H1 (cell line): ENCODE measurements at regions not wholly inside any gene's neighbourhood (a gene's known extent, or its start where the extent isn't known, plus 50 kb on each side); places are given as distances from the start of the nearest gene placed in this dataset.

Experiments used
- CTCF ChIA-PET: fragments of 300-600 bp; sonication (Branson Sonifier 250); formaldehyde crosslinking; loops from one replicate; lab custom pipeline; 2021; ENCODE audit not compliant: partially characterized antibody; lab: Charles Lee
- POLR2A ChIA-PET: fragments of 300-600 bp; sonication (Branson Sonifier 250); formaldehyde crosslinking; loops from one replicate; lab custom pipeline; 2021; ENCODE audit warnings: inconsistent platforms; ENCODE audit not compliant: partially characterized antibody; lab: Charles Lee
- DNase-seq, 2 experiments: peaks; one replicate each; pipeline versions ENCODE4 v3.0.0 to v3.0.0-alpha.2; 2010 to 2022; ENCODE audit warnings: low spot score in 2 of 2, low read depth in 1 of 2, mixed read lengths in 1 of 2
- FAIRE-seq: peaks from 2 replicates; lab custom pipeline; 2011; peaks lifted over from hg19 to GRCh38; lab: Jason Lieb, UNC
- H2AFZ ChIP-seq: 2 replicates; pipeline ENCODE4 v1.8.1; 2012; ENCODE audit warnings: low read length, inconsistent platforms
- H2AK5ac ChIP-seq: 2 replicates; pipeline ENCODE4 v1.6.1; 2013; ENCODE audit warnings: low read depth, low read length
- H2BK120ac ChIP-seq: replicated peaks from 2 replicates; pipeline ENCODE3; 2013; ENCODE audit warnings: low read depth, low read length, inconsistent platforms
- H2BK12ac ChIP-seq: 2 replicates; pipeline ENCODE4 v1.6.1; 2013; ENCODE audit warnings: low read depth, low read length
- H2BK15ac ChIP-seq: 2 replicates; pipeline ENCODE4 v1.6.1; 2013; ENCODE audit warnings: low read length
- H2BK20ac ChIP-seq: 2 replicates; pipeline ENCODE4 v1.6.1; 2013; ENCODE audit warnings: low read length
- H2BK5ac ChIP-seq: 2 replicates; pipeline ENCODE4 v1.6.1; 2013; ENCODE audit warnings: low read depth, low read length
- H3K14ac ChIP-seq: 2 replicates; pipeline ENCODE4 v1.6.1; 2013; ENCODE audit warnings: inconsistent platforms; ENCODE audit not compliant: insufficient read length
- H3K18ac ChIP-seq: 2 replicates; pipeline ENCODE4 v1.6.1; 2013; ENCODE audit warnings: low read length; ENCODE audit errors: extremely low read depth
- H3K23ac ChIP-seq: 2 replicates; pipeline ENCODE4 v1.6.1; 2013; ENCODE audit warnings: inconsistent platforms; ENCODE audit not compliant: insufficient read length
- H3K23me2 ChIP-seq: 2 replicates; pipeline ENCODE4 v1.6.1; 2013; ENCODE audit warnings: low read depth, low read length
- H3K27ac ChIP-seq: 2 replicates; pipeline ENCODE4 v1.6.1; 2011; ENCODE audit warnings: low read depth, low read length, inconsistent platforms
- H3K27me3 ChIP-seq, 4 experiments: replicated peaks in 1 of 4; 1 replicate in 1 of 4; 2 replicates in 3 of 4; pipeline versions ENCODE4 v1.6.1 to v1.8.1; 2011 to 2013; ENCODE audit warnings: low read length in 3 of 4, mild to moderate bottlenecking in 3 of 4, inconsistent platforms in 2 of 4, mixed read lengths in 2 of 4, moderate library complexity in 1 of 4; ENCODE audit not compliant: control insufficient read depth in 3 of 4, insufficient read depth in 3 of 4; ENCODE audit errors: extremely low read depth in 1 of 4
- H3K36me3 ChIP-seq, 4 experiments: 2 replicates each; pipeline versions ENCODE4 v1.6.1 to v1.8.1; 2011 to 2013; ENCODE audit warnings: mild to moderate bottlenecking in 4 of 4, low read length in 3 of 4, moderate library complexity in 2 of 4, control low read depth in 1 of 4, inconsistent platforms in 1 of 4; ENCODE audit not compliant: insufficient read depth in 4 of 4, control insufficient read depth in 2 of 4
- H3K4ac ChIP-seq: replicated peaks from 2 replicates; pipeline ENCODE3; 2013; ENCODE audit warnings: low read length, low read depth, mixed read lengths, inconsistent platforms; ENCODE audit not compliant: insufficient read length
- H3K4me1 ChIP-seq, 4 experiments: replicated peaks in 1 of 4; 1 replicate in 1 of 4; 2 replicates in 3 of 4; pipeline versions ENCODE4 v1.6.1 to v1.8.1; 2011 to 2013; ENCODE audit warnings: low read length in 3 of 4, inconsistent platforms in 2 of 4, mixed read lengths in 1 of 4; ENCODE audit not compliant: insufficient read depth in 4 of 4, control insufficient read depth in 3 of 4
- H3K4me2 ChIP-seq, 2 experiments: 2 replicates each; pipeline versions ENCODE4 v1.6.1 to v1.8.1; 2011 to 2013; ENCODE audit warnings: low read depth in 2 of 2, low read length in 2 of 2, control low read depth in 1 of 2, inconsistent platforms in 1 of 2, mild to moderate bottlenecking in 1 of 2; ENCODE audit not compliant: insufficient read depth in 1 of 2
- H3K4me3 ChIP-seq, 4 experiments: fragments of 200-600, 300-600 bp in 1 of 4; sonication (generic), shearing (Covaris generic), sonication (Bioruptor Twin) in 1 of 4; 2 replicates each; pipeline versions ENCODE4 v1.5.1 to v1.8.1; 2011 to 2016; ENCODE audit warnings: low read length in 4 of 4, low read depth in 3 of 4, control low read depth in 2 of 4, inconsistent platforms in 2 of 4, mild to moderate bottlenecking in 2 of 4, mixed read lengths in 1 of 4, moderate library complexity in 1 of 4; ENCODE audit not compliant: insufficient read depth in 2 of 4; ENCODE audit errors: extremely low read depth in 1 of 4
- H3K56ac ChIP-seq: replicated peaks from 2 replicates; pipeline ENCODE3; 2013; ENCODE audit warnings: low read depth, mild to moderate bottlenecking, mixed read lengths, low read length, inconsistent platforms; ENCODE audit not compliant: insufficient read length
- H3K79me1 ChIP-seq: 2 replicates; pipeline ENCODE4 v1.6.1; 2013; ENCODE audit warnings: low read depth, low read length, control low read depth
- H3K79me2 ChIP-seq, 2 experiments: 2 replicates each; pipeline versions ENCODE4 v1.6.1 to v1.8.1; 2012 to 2013; ENCODE audit warnings: low read length in 2 of 2, mild to moderate bottlenecking in 2 of 2, inconsistent platforms in 1 of 2; ENCODE audit not compliant: insufficient read depth in 2 of 2, control insufficient read depth in 1 of 2
- H3K9ac ChIP-seq, 4 experiments: replicated peaks in 1 of 4; 1 replicate in 1 of 4; 2 replicates in 3 of 4; pipeline versions ENCODE4 v1.6.1 to v1.8.1; 2011 to 2013; ENCODE audit warnings: low read depth in 3 of 4, low read length in 3 of 4, control low read depth in 2 of 4, mild to moderate bottlenecking in 2 of 4, moderate library complexity in 2 of 4, inconsistent platforms in 1 of 4; ENCODE audit errors: extremely low read depth in 1 of 4
- H3K9me3 ChIP-seq, 2 experiments: 2 replicates each; pipeline versions ENCODE4 v1.6.1 to v1.8.1; 2012 to 2013; ENCODE audit warnings: mild to moderate bottlenecking in 2 of 2, moderate library complexity in 2 of 2, control low read depth in 1 of 2, inconsistent platforms in 1 of 2, low read depth in 1 of 2, low read length in 1 of 2, mixed read lengths in 1 of 2; ENCODE audit not compliant: insufficient read depth in 2 of 2
- H4K20me1 ChIP-seq, 2 experiments: replicated peaks in 1 of 2; 2 replicates each; pipeline versions ENCODE3 to v1.8.1; 2011 to 2013; ENCODE audit warnings: inconsistent platforms in 2 of 2, low read length in 2 of 2, mild to moderate bottlenecking in 1 of 2; ENCODE audit not compliant: insufficient read depth in 2 of 2, control insufficient read depth in 1 of 2
- H4K5ac ChIP-seq: 2 replicates; pipeline ENCODE4 v1.6.1; 2013; ENCODE audit warnings: low read length, low read depth, mixed read lengths, inconsistent platforms; ENCODE audit not compliant: insufficient read length
- H4K8ac ChIP-seq: 2 replicates; pipeline ENCODE4 v1.8.0; 2013; ENCODE audit warnings: mild to moderate bottlenecking, moderate library complexity, low read length, inconsistent platforms; ENCODE audit not compliant: insufficient read depth; ENCODE audit errors: extremely low read depth
- H4K91ac ChIP-seq: replicated peaks from 2 replicates; pipeline ENCODE3; 2013; ENCODE audit warnings: low read length, mixed read lengths, inconsistent platforms; ENCODE audit not compliant: insufficient read length
- CBX5 ChIP-seq: fragments of 300-800, 300-1000 bp; sonication (generic); IDR thresholded peaks from 2 replicates; pipeline ENCODE4 v1.7.1; 2016; ENCODE audit warnings: antibody characterized with exemption, low read length, low read depth
- GABPA ChIP-seq: IDR thresholded peaks from 2 replicates; pipeline ENCODE4 v1.6.1; 2011; ENCODE audit warnings: mild to moderate bottlenecking, low read length, moderate library complexity, borderline replicate concordance; ENCODE audit not compliant: insufficient read depth
- HDAC2 ChIP-seq, 2 experiments: fragments of 300-600 bp in 1 of 2; sonication (generic) in 1 of 2; IDR thresholded peaks; 2 replicates each; pipeline ENCODE4 v1.6.1; 2011 to 2012; ENCODE audit warnings: low read depth in 2 of 2, low read length in 2 of 2, mild to moderate bottlenecking in 2 of 2, moderate library complexity in 2 of 2, borderline replicate concordance in 1 of 2, inconsistent platforms in 1 of 2
- HDAC6 ChIP-seq: IDR thresholded peaks from one replicate; pipeline ENCODE4 v1.7.1; 2012; ENCODE audit warnings: low read depth, mild to moderate bottlenecking, inconsistent platforms, low read length, moderate library complexity
- JUND ChIP-seq: IDR thresholded peaks from 2 replicates; pipeline ENCODE4 v1.6.1; 2011; ENCODE audit warnings: mild to moderate bottlenecking, improper control_type of control experiment, low read length
- KDM1A ChIP-seq: fragments of 200-600, 300-600 bp; sonication (generic); IDR thresholded peaks from 2 replicates; pipeline ENCODE4 v1.7.1; 2016; ENCODE audit warnings: mild to moderate bottlenecking, low read length, borderline replicate concordance
- KDM5A ChIP-seq: fragments of 200-600 bp; IDR thresholded peaks from 2 replicates; pipeline ENCODE4 v1.7.1; 2012; ENCODE audit warnings: mild to moderate bottlenecking, low read length, inconsistent platforms, mixed read lengths
- RAD21 ChIP-seq, 2 experiments: IDR thresholded peaks in 1 of 2; conservative IDR thresholded peaks in 1 of 2; 2 replicates each; pipeline ENCODE4 v1.6.1; 2011; ENCODE audit warnings: low read depth in 2 of 2, low read length in 2 of 2, improper control_type of control experiment in 1 of 2, inconsistent platforms in 1 of 2, mild to moderate bottlenecking in 1 of 2, moderate library complexity in 1 of 2
- SAP30 ChIP-seq: fragments of 300-600 bp; sonication (generic); IDR thresholded peaks from 2 replicates; pipeline ENCODE4 v1.7.1; 2012; ENCODE audit warnings: low read length, moderate library complexity, mild to moderate bottlenecking, inconsistent platforms; ENCODE audit not compliant: insufficient read depth, insufficient replicate concordance
- TBP ChIP-seq: IDR thresholded peaks from 2 replicates; pipeline ENCODE4 v1.6.1; 2011; ENCODE audit warnings: low read depth, low read length, improper control_type of control experiment
- YY1 ChIP-seq: IDR thresholded peaks from 2 replicates; pipeline ENCODE4 v1.6.1; 2011; ENCODE audit warnings: low read depth, mild to moderate bottlenecking, low read length
- WGBS, 2 experiments: shearing (Covaris generic) in 1 of 2; methylation state at CpG; one replicate each; pipeline versions ENCODE4 v1.1.6 to v1.1.7; 2013 to 2015; ENCODE audit warnings: low lambda C conversion rate in 2 of 2, mixed read lengths in 2 of 2, inconsistent platforms in 1 of 2, low coverage in 1 of 2, missing lambda C conversion rate in 1 of 2; ENCODE audit not compliant: insufficient replicate concordance in 2 of 2, insufficient coverage in 1 of 2, insufficient read length in 1 of 2; ENCODE audit errors: extremely low coverage in 1 of 2, missing lambda C conversion rate in 1 of 2; 5-methylcytosine and 5-hydroxymethylcytosine counted together
- TF ChIP-seq, protein P1 (sequence below): IDR thresholded peaks from 2 replicates; pipeline ENCODE4 v1.6.1; 2012; ENCODE audit warnings: low read length, inconsistent platforms

- H3K4me2 ChIP-seq, result no peak overlapping the region
- no peak overlapping the region for H3K9ac ChIP-seq
- H3K23me2 ChIP-seq, result no peaks in the 10 kb centered on the region
- no peak overlapping the region for H4K8ac ChIP-seq
- no peak overlapping the region for H3K4ac ChIP-seq
- H3K27ac ChIP-seq, result no peak overlapping the region
- FAIRE-seq (no peak), DNase-seq (no peak)
- H2BK120ac ChIP-seq, result no peak overlapping the region
- no peaks in the 10 kb centered on the region for H3K4me1 ChIP-seq
- ChIA-PET POLR2A (no interaction called here), CTCF (no interaction called here)
- H3K56ac ChIP-seq, result no peak overlapping the region
- H2BK12ac ChIP-seq, result no peak overlapping the region
- H3K36me3 ChIP-seq, result no peaks in the 10 kb centered on the region
- H2BK15ac ChIP-seq, result no peak overlapping the region
- no peaks in the 10 kb centered on the region for H3K9me3 ChIP-seq
- H2BK5ac ChIP-seq, result no peak overlapping the region
- H2BK20ac ChIP-seq, result no peak overlapping the region
- H2AFZ ChIP-seq, result no peak overlapping the region
- 85% methylated on average over 2 of the region's 2 CpGs; no CpG with 5 or more reads in 1 of the 2 experiments for WGBS, 2 experiments
- no peak overlapping the region for H4K91ac ChIP-seq
- no peak overlapping the region for H3K18ac ChIP-seq
- no peaks in the 10 kb centered on the region for H3K27me3 ChIP-seq
- no peaks in the 10 kb centered on the region for H3K79me1 ChIP-seq
- H3K4me3 ChIP-seq, result no peak overlapping the region
- TF ChIP-seq CBX5 (no peak), JUND (no peak), SAP30 (no peak), TBP (no peak), YY1 (no peak), GABPA (no peak), KDM5A (no peak), HDAC2 (IDR thresholded peaks at IDR 0.05; ENCODE audit: borderline replicate concordance in 1 of 2, low read depth in 2 of 2, low read length in 2 of 2) (no peak), KDM1A (no peak), HDAC6 (no peak), RAD21 (IDR thresholded peaks at IDR 0.05 in 1 of 2, conservative IDR thresholded peaks at IDR 0.05 in 1 of 2; ENCODE audit: low read depth in 2 of 2, low read length in 2 of 2) (no peak)
- TF ChIP-seq, protein P1, sequence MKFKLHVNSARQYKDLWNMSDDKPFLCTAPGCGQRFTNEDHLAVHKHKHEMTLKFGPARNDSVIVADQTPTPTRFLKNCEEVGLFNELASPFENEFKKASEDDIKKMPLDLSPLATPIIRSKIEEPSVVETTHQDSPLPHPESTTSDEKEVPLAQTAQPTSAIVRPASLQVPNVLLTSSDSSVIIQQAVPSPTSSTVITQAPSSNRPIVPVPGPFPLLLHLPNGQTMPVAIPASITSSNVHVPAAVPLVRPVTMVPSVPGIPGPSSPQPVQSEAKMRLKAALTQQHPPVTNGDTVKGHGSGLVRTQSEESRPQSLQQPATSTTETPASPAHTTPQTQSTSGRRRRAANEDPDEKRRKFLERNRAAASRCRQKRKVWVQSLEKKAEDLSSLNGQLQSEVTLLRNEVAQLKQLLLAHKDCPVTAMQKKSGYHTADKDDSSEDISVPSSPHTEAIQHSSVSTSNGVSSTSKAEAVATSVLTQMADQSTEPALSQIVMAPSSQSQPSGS, result no peak
- no peak overlapping the region for H3K14ac ChIP-seq
- H4K5ac ChIP-seq, result no peak overlapping the region
- no peaks in the 10 kb centered on the region for H4K20me1 ChIP-seq
- H3K23ac ChIP-seq, result no peak overlapping the region
- H2AK5ac ChIP-seq, result no peak overlapping the region
- H3K79me2 ChIP-seq, result no peaks in the 10 kb centered on the region
Observed at GRCh38 chr1:164347980-164348379, 211.0 kb upstream of the PBX1 start.
